ENCODE measurements at regions not wholly inside any gene's neighbourhood (a gene's known extent, or its start where the extent isn't known, plus 50 kb on each side); places are given as distances from the start of the nearest gene placed in this dataset.
A peak's percentile ranks its signal among the peaks of the same experiment; 100 is the strongest.

DNA sequence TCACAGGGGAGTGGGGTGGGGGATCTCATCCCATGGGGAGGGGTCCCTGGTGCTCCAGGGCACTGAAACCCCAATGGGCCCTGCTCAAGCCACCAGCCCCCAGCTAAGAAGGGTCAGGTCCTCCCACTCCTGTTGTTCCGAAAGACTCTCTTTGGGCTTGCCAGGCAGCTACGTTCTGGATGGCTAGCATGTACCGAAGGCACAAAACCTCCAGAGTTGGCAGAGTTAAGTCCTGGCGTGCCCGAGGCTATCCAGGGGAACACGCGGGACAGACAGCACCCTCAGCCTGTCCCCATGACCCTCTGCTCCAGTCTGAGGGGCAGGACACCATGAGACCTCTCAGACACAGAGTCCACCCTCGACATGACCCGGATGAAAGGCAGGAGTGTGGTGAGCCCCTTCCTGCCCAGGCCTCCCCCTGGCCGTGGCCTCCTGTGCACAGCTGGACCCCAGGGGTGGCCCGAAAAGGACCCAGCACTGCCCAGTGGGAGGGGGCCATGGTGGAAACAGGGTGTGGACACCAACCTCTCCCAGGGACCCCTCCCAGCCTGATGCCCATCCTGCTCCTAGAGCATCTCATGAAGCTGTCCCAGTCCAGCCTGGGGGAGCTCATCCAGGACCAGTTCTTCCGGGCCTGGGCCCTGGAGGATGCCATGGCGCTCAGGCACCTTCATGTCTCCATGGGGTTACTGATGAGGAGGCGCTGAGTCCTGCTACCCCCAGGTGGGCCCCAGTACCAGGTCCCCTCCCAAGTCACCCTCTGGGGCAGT is 53.0 kb upstream of the TPM4 start:
- Histone ChIP-seq H3K36me3 (ENCODE audit: control insufficient read depth, insufficient read depth, low read length) (no peaks in the 10 kb centered on the region), H3K27me3 (ENCODE audit: control insufficient read depth, insufficient read depth, low read length) (peaks cover 2% of the 10 kb centered on the region; the same call in 1 of the 2 replicates), H3K4me3 (ENCODE audit: low read depth, low read length) (no peak overlapping the region)
- TF ChIP-seq, protein P1, sequence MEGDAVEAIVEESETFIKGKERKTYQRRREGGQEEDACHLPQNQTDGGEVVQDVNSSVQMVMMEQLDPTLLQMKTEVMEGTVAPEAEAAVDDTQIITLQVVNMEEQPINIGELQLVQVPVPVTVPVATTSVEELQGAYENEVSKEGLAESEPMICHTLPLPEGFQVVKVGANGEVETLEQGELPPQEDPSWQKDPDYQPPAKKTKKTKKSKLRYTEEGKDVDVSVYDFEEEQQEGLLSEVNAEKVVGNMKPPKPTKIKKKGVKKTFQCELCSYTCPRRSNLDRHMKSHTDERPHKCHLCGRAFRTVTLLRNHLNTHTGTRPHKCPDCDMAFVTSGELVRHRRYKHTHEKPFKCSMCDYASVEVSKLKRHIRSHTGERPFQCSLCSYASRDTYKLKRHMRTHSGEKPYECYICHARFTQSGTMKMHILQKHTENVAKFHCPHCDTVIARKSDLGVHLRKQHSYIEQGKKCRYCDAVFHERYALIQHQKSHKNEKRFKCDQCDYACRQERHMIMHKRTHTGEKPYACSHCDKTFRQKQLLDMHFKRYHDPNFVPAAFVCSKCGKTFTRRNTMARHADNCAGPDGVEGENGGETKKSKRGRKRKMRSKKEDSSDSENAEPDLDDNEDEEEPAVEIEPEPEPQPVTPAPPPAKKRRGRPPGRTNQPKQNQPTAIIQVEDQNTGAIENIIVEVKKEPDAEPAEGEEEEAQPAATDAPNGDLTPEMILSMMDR (IDR thresholded peaks at IDR 0.05; ENCODE audit: insufficient read depth, low read depth, low read length) = no peak
- ChIA-PET CTCF (interaction anchor here (3.4 to 3.6 kb wide), 2 partner anchors 158 to 163 kb away, joined by 18 to 27 read pairs; partner anchors contain the start of gene FAM32A), POLR2A (no interaction called here)
- no peak for DNase-seq (ENCODE audit: low read depth)

- no peak for DNase-seq (ENCODE audit: low read depth)
- Histone ChIP-seq H3K27me3 (ENCODE audit: control insufficient read depth, insufficient read depth, low read length) (peaks cover 2% of the 10 kb centered on the region; the same call in 1 of the 2 replicates), H3K4me3 (ENCODE audit: low read depth, low read length) (no peak overlapping the region), H3K36me3 (ENCODE audit: control insufficient read depth, insufficient read depth, low read length) (no peaks in the 10 kb centered on the region)
- ChIA-PET CTCF (interaction anchor here (3.4 to 4.2 kb wide), 3 partner anchors 17 to 162 kb away, joined by 18 to 33 read pairs (median 27); partner anchors contain the start of gene FAM32A), POLR2A (no interaction called here)
- TF ChIP-seq, protein P1 (IDR thresholded peaks at IDR 0.05; ENCODE audit: insufficient read depth, low read depth, low read length) = no peak
These were observed 51.8 kb upstream of the TPM4 start for GRCh38 chr19:16024266-16025107.

GRCh38 chr19:16025108-16026101 is 50.9 kb upstream of the TPM4 start:
- POLR2A ChIA-PET = no interaction called here
- DNase-seq (ENCODE audit: low read depth) = peak; percentile 16
- Histone ChIP-seq H3K4me3 (ENCODE audit: low read depth, low read length) (no peak overlapping the region), H3K36me3 (ENCODE audit: control insufficient read depth, insufficient read depth, low read length) (no peaks in the 10 kb centered on the region), H3K27me3 (ENCODE audit: control insufficient read depth, insufficient read depth, low read length) (peaks cover 2% of the 10 kb centered on the region; the same call in 1 of the 2 replicates)
- TF ChIP-seq, protein P1 (IDR thresholded peaks at IDR 0.05; ENCODE audit: insufficient read depth, low read depth, low read length) = peak; percentile 75
- CTCF ChIA-PET = interaction anchor here (0.7 to 4.2 kb wide), 8 partner anchors 11 to 161 kb away, joined by 3 to 33 read pairs (median 4); partner anchors contain the start of gene FAM32A

DNA sequence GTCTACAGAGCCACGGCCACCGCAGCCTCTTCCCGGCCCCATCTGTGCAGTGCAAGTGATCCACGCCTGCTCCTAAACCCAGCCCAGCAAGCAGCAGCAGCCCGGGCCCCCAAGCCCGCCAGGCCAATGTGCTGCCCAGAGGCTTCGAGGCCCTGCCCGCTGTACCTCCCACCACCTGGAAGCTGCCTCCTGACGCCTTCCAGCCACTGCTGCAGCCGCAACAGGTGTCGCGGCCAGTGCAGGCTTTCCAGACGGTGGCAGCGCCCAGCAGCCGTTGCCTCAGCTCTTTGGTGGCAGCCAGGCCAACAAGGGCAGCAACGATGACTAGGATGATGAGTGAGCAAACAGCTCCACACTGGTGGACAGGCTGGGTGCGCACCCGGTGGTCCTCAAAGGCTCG is 50.2 kb upstream of the TPM4 start:
- H3K4me3 ChIP-seq (ENCODE audit: low read depth, low read length) = no peak overlapping the region
- DNase-seq (ENCODE audit: low read depth) = no peak
- peaks cover 2% of the 10 kb centered on the region; the same call in 1 of the 2 replicates for H3K27me3 ChIP-seq (ENCODE audit: control insufficient read depth, insufficient read depth, low read length)
- CTCF ChIA-PET = interaction anchor here (0.8 to 4.2 kb wide), 7 partner anchors 12 to 160 kb away, joined by 3 to 33 read pairs (median 5); partner anchors contain the start of gene FAM32A
- TF ChIP-seq, protein P1 (IDR thresholded peaks at IDR 0.05; ENCODE audit: insufficient read depth, low read depth, low read length) = no peak
- no peaks in the 10 kb centered on the region for H3K36me3 ChIP-seq (ENCODE audit: control insufficient read depth, insufficient read depth, low read length)
- POLR2A ChIA-PET = no interaction called here
